ENCODE measurements at regions not wholly inside any gene's neighbourhood (a gene's known extent, or its start where the extent isn't known, plus 50 kb on each side); places are given as distances from the start of the nearest gene placed in this dataset.

DNA sequence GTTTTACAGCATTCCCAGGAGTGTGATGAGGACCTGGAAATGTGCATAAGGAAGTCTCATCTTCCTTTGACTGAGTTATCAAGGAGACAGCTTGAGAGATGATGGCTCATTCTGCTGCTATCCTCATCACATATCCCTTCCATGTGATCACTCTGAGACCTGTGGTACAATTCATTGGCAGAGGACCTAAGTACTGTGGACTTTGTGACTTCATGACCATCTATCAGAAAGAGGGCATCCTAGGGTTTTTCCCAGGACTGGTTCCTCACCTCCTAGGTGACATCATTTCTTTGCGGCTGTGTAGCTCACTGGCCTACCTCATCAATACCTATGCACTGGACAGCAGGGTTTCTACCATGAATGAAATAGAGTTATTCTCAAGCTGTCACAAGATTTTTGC, 172.1 kb upstream of the PLEKHG7 start:
- TF ChIP-seq, protein P1, sequence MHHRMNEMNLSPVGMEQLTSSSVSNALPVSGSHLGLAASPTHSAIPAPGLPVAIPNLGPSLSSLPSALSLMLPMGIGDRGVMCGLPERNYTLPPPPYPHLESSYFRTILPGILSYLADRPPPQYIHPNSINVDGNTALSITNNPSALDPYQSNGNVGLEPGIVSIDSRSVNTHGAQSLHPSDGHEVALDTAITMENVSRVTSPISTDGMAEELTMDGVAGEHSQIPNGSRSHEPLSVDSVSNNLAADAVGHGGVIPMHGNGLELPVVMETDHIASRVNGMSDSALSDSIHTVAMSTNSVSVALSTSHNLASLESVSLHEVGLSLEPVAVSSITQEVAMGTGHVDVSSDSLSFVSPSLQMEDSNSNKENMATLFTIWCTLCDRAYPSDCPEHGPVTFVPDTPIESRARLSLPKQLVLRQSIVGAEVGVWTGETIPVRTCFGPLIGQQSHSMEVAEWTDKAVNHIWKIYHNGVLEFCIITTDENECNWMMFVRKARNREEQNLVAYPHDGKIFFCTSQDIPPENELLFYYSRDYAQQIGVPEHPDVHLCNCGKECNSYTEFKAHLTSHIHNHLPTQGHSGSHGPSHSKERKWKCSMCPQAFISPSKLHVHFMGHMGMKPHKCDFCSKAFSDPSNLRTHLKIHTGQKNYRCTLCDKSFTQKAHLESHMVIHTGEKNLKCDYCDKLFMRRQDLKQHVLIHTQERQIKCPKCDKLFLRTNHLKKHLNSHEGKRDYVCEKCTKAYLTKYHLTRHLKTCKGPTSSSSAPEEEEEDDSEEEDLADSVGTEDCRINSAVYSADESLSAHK (tag by site-specific recombination; IDR thresholded peaks at IDR 0.05), result no peak
- ChIA-PET POLR2A (no interaction called here), CTCF (no interaction called here)

DNA sequence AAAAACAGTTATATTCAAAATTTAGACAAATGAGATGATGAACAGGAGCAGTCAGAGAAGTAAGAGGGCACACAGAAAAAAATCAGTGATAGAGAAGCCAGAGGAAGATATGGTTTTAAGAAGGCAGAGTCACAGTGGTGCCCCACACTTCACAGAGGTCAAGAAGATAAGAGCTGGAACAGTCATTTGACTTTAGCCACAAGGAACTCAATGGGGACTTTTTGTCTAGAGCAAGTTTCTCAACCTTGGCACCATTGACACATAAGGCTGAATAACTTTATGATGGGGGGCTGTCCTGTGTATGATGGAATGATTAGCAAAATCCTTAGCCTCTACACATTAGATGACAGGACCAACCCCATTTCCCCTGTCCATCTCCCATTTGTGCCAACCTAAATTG, 172.8 kb upstream of the PLEKHG7 start:
- H3K9me3 ChIP-seq (ENCODE audit: control insufficient read depth, insufficient read depth, low read depth, low read length), result no peaks in the 10 kb centered on the region
- ChIA-PET POLR2A (no interaction called here), CTCF (no interaction called here)
- H3K4me3 ChIP-seq (ENCODE audit: low read depth, low read length), result no peak overlapping the region
- no peaks in the 10 kb centered on the region for H3K36me3 ChIP-seq (ENCODE audit: control insufficient read depth in 2 of 2, insufficient read depth in 1 of 2, low read length in 2 of 2)
- H3K4me1 ChIP-seq (ENCODE audit: control insufficient read depth, insufficient read depth, low read length), result peaks cover 3% of the 10 kb centered on the region; the same call in 1 of the 2 replicates
- no peak overlapping the region for H3K27ac ChIP-seq (ENCODE audit: extremely low read depth, low read depth, low read length)
- TF ChIP-seq ZNF561 (tag by site-specific recombination; IDR thresholded peaks at IDR 0.05; ENCODE audit: borderline replicate concordance) (no peak), ZNF274 (IDR thresholded peaks at IDR 0.05; ENCODE audit: low read length) (no peak), ZNF274 (tag by site-specific recombination; IDR thresholded peaks at IDR 0.05; ENCODE audit: borderline replicate concordance) (no peak), ZNF501 (tag by site-specific recombination; IDR thresholded peaks at IDR 0.05) (no peak), ZNF585B (tag by site-specific recombination; IDR thresholded peaks at IDR 0.05) (no peak), ZFP69B (tag by site-specific recombination; IDR thresholded peaks at IDR 0.05) (no peak)
- TF ChIP-seq, protein P2, sequence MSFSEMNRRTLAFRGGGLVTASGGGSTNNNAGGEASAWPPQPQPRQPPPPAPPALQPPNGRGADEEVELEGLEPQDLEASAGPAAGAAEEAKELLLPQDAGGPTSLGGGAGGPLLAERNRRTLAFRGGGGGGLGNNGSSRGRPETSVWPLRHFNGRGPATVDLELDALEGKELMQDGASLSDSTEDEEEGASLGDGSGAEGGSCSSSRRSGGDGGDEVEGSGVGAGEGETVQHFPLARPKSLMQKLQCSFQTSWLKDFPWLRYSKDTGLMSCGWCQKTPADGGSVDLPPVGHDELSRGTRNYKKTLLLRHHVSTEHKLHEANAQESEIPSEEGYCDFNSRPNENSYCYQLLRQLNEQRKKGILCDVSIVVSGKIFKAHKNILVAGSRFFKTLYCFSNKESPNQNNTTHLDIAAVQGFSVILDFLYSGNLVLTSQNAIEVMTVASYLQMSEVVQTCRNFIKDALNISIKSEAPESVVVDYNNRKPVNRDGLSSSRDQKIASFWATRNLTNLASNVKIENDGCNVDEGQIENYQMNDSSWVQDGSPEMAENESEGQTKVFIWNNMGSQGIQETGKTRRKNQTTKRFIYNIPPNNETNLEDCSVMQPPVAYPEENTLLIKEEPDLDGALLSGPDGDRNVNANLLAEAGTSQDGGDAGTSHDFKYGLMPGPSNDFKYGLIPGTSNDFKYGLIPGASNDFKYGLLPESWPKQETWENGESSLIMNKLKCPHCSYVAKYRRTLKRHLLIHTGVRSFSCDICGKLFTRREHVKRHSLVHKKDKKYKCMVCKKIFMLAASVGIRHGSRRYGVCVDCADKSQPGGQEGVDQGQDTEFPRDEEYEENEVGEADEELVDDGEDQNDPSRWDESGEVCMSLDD (tag by site-specific recombination; IDR thresholded peaks at IDR 0.05), result no peak

More for the DNA sequence above, 172.1 kb upstream of the PLEKHG7 start:
- Histone ChIP-seq H3K4me3 (ENCODE audit: low read depth, low read length) (no peak overlapping the region), H3K36me3 (ENCODE audit: control insufficient read depth in 2 of 2, insufficient read depth in 1 of 2, low read length in 2 of 2) (no peaks in the 10 kb centered on the region), H3K27ac (ENCODE audit: extremely low read depth, low read depth, low read length) (no peak overlapping the region), H3K4me1 (ENCODE audit: control insufficient read depth, insufficient read depth, low read length) (peaks cover 3% of the 10 kb centered on the region; the same call in 1 of the 2 replicates), H3K9me3 (ENCODE audit: control insufficient read depth, insufficient read depth, low read depth, low read length) (no peaks in the 10 kb centered on the region)

DNA sequence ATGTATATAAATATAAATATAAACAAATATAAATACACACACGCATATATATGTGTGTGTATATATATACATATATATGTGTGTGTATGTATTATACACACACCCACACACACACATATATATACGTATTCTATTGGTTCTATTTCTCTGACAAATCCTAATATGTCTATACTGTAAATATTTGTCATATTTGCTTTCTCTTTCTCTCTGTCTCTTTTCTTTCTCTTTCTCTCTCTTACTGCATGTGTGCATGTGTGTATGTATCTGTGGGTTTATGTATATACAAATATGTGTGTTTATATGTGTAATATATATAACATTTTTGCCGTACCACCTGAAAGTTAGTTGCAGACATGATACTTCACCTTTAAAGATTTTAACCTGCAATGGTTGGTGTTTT, 174.2 kb upstream of the PLEKHG7 start:
- ChIA-PET POLR2A (no interaction called here), CTCF (no interaction called here)
- Histone ChIP-seq H3K36me3 (ENCODE audit: control insufficient read depth in 2 of 2, insufficient read depth in 1 of 2, low read length in 2 of 2) (no peaks in the 10 kb centered on the region), H3K9me3 (ENCODE audit: control insufficient read depth, insufficient read depth, low read depth, low read length) (no peaks in the 10 kb centered on the region), H3K27ac (ENCODE audit: extremely low read depth, low read depth, low read length) (no peak overlapping the region), H3K4me1 (ENCODE audit: control insufficient read depth, insufficient read depth, low read length) (no peaks in the 10 kb centered on the region), H3K4me3 (ENCODE audit: low read depth, low read length) (no peak overlapping the region)
- TF ChIP-seq ZNF510 (tag by site-specific recombination; IDR thresholded peaks at IDR 0.05; ENCODE audit: insufficient replicate concordance) (no peak), ZNF24 (tag by site-specific recombination; IDR thresholded peaks at IDR 0.05) (no peak), ZNF830 (tag by site-specific recombination; IDR thresholded peaks at IDR 0.05; ENCODE audit: low read depth) (no peak), ZNF146 (tag by site-specific recombination; IDR thresholded peaks at IDR 0.05) (no peak), SP2 (tag by site-specific recombination; IDR thresholded peaks at IDR 0.05) (no peak), ZFP69B (tag by site-specific recombination; IDR thresholded peaks at IDR 0.05) (no peak), ZNF610 (tag by site-specific recombination; IDR thresholded peaks at IDR 0.05; ENCODE audit: borderline replicate concordance) (no peak), ZNF16 (tag by site-specific recombination; IDR thresholded peaks at IDR 0.05; ENCODE audit: low read depth) (no peak), ZNF23 (tag by site-specific recombination; IDR thresholded peaks at IDR 0.05; ENCODE audit: borderline replicate concordance) (no peak), ZNF311 (tag by site-specific recombination; IDR thresholded peaks at IDR 0.05; ENCODE audit: borderline replicate concordance) (no peak), ZFP37 (tag by site-specific recombination; IDR thresholded peaks at IDR 0.05) (no peak), ZNF354C (tag by site-specific recombination; IDR thresholded peaks at IDR 0.05; ENCODE audit: borderline replicate concordance, low read depth) (no peak), ZBTB21 (tag by site-specific recombination; IDR thresholded peaks at IDR 0.05) (no peak), ZNF404 (tag by site-specific recombination; IDR thresholded peaks at IDR 0.05) (no peak)
- TF ChIP-seq, protein P3, sequence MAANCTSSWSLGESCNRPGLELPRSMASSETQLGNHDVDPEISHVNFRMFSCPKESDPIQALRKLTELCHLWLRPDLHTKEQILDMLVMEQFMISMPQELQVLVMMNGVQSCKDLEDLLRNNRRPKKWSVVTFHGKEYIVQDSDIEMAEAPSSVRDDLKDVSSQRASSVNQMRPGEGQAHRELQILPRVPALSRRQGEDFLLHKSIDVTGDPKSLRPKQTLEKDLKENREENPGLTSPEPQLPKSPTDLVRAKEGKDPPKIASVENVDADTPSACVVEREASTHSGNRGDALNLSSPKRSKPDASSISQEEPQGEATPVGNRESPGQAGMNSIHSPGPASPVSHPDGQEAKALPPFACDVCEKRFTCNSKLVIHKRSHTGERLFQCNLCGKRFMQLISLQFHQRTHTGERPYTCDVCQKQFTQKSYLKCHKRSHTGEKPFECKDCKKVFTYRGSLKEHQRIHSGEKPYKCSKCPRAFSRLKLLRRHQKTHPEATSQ (tag by site-specific recombination; IDR thresholded peaks at IDR 0.05), result no peak
- TF ChIP-seq, protein P4, sequence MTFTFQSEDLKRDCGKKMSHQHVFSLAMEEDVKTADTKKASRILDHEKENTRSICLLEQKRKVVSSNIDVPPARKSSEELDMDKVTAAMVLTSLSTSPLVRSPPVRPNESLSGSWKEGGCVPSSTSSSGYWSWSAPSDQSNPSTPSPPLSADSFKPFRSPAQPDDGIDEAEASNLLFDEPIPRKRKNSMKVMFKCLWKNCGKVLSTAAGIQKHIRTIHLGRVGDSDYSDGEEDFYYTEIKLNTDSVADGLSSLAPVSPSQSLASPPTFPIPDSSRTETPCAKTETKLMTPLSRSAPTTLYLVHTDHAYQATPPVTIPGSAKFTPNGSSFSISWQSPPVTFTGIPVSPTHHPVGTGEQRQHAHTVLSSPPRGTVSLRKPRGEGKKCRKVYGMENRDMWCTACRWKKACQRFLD (tag by site-specific recombination; IDR thresholded peaks at IDR 0.05), result no peak
- TF ChIP-seq, protein P5, sequence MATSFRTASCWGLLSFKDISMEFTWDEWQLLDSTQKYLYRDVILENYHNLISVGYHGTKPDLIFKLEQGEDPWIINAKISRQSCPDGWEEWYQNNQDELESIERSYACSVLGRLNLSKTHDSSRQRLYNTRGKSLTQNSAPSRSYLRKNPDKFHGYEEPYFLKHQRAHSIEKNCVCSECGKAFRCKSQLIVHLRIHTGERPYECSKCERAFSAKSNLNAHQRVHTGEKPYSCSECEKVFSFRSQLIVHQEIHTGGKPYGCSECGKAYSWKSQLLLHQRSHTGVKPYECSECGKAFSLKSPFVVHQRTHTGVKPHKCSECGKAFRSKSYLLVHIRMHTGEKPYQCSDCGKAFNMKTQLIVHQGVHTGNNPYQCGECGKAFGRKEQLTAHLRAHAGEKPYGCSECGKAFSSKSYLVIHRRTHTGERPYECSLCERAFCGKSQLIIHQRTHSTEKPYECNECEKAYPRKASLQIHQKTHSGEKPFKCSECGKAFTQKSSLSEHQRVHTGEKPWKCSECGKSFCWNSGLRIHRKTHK (tag by site-specific recombination; IDR thresholded peaks at IDR 0.05), result no peak
